IMR-90 (cell line): ENCODE measurements at regions not wholly inside any gene's neighbourhood (a gene's known extent, or its start where the extent isn't known, plus 50 kb on each side); places are given as distances from the start of the nearest gene placed in this dataset.
"Not testable (repeated sequence)": the region's sequence is repeated elsewhere in the genome, so short reads cannot be mapped to it uniquely, and the experiment has no call there.

Experiments
- ATAC-seq: fragments of 200-7000 bp; cut with Tn5 transposase; 2 replicates; pipeline ENCODE4 v1.9.1; 2020; ENCODE audit warnings: low read depth, mild to moderate bottlenecking, moderate library complexity
- BruUV-seq: library from RNA; stranded (reverse); fragments of 400-500 nt; replicated peaks from 2 replicates; lab custom pipeline; 2021; lab: Mats Ljungman, UMichigan
- CTCF ChIA-PET: fragments of 300-600 bp; formaldehyde crosslinking; extraction: SDS; loops from one replicate; lab custom pipeline; 2021; ENCODE audit warnings: antibody characterized with exemption; lab: Yijun Ruan, JAX
- POLR2A ChIA-PET: fragments of 300-600 bp; sonication (Branson Sonifier 250); formaldehyde crosslinking; loops from one replicate; lab custom pipeline; 2022; ENCODE audit warnings: antibody characterized with exemption; ENCODE audit not compliant: unreplicated experiment; lab: Charles Lee
- DNase-seq: peaks from one replicate; pipeline ENCODE4 v3.0.0; 2013
- H2AFZ ChIP-seq: replicated peaks from 2 replicates; pipeline ENCODE3; 2013; ENCODE audit warnings: low read length, mild to moderate bottlenecking; ENCODE audit not compliant: poor library complexity
- H2AK5ac ChIP-seq: 2 replicates; pipeline ENCODE4 v1.6.1; 2013; ENCODE audit warnings: low read depth, low read length, inconsistent platforms
- H2AK9ac ChIP-seq: replicated peaks from 2 replicates; pipeline ENCODE3; 2013; ENCODE audit warnings: mild to moderate bottlenecking, low read depth, low read length, moderate library complexity; ENCODE audit not compliant: poor library complexity
- H2BK120ac ChIP-seq: 2 replicates; pipeline ENCODE4 v1.6.1; 2013; ENCODE audit warnings: low read depth, low read length, inconsistent platforms
- H2BK15ac ChIP-seq: 3 replicates; pipeline ENCODE4 v1.6.1; 2013; ENCODE audit warnings: low read depth, low read length, inconsistent platforms
- H2BK20ac ChIP-seq: 2 replicates; pipeline ENCODE4 v1.6.1; 2013; ENCODE audit warnings: low read depth, mild to moderate bottlenecking, inconsistent platforms, low read length, moderate library complexity
- H2BK5ac ChIP-seq: 2 replicates; pipeline ENCODE4 v1.6.1; 2013; ENCODE audit warnings: mild to moderate bottlenecking, low read depth, low read length, inconsistent platforms; ENCODE audit not compliant: poor library complexity, severe bottlenecking
- H3K14ac ChIP-seq: replicated peaks from 2 replicates; pipeline ENCODE4 v1.6.1; 2013; ENCODE audit warnings: low read depth, low read length, inconsistent platforms
- H3K18ac ChIP-seq: 2 replicates; pipeline ENCODE4 v1.6.1; 2013; ENCODE audit warnings: low read depth, low read length, control low read depth
- H3K23ac ChIP-seq: 2 replicates; pipeline ENCODE4 v1.6.1; 2013; ENCODE audit warnings: low read depth, low read length, inconsistent platforms
- H3K27ac ChIP-seq: 2 replicates; pipeline ENCODE4 v1.5.1; 2013; ENCODE audit warnings: mild to moderate bottlenecking, control low read depth, low read length; ENCODE audit not compliant: insufficient read depth
- H3K27me3 ChIP-seq: 2 replicates; pipeline ENCODE4 v1.6.1; 2013; ENCODE audit warnings: low read length; ENCODE audit not compliant: control insufficient read depth, insufficient read depth
- H3K36me3 ChIP-seq: 2 replicates; pipeline ENCODE4 v1.6.1; 2013; ENCODE audit warnings: low read length, mixed read lengths; ENCODE audit not compliant: control insufficient read depth, insufficient read depth
- H3K4ac ChIP-seq: 2 replicates; pipeline ENCODE4 v1.6.1; 2013; ENCODE audit warnings: low read depth, low read length, inconsistent platforms
- H3K4me1 ChIP-seq: 2 replicates; pipeline ENCODE4 v1.6.1; 2013; ENCODE audit warnings: low read length, mixed read lengths; ENCODE audit not compliant: control insufficient read depth, insufficient read depth
- H3K4me2 ChIP-seq: 2 replicates; pipeline ENCODE4 v1.6.1; 2013; ENCODE audit warnings: low read depth, mild to moderate bottlenecking, control low read depth, low read length, moderate library complexity
- H3K4me3 ChIP-seq: 2 replicates; pipeline ENCODE4 v1.5.1; 2013; ENCODE audit warnings: low read depth, mild to moderate bottlenecking, control low read depth, low read length, moderate library complexity; ENCODE audit not compliant: insufficient read depth
- H3K56ac ChIP-seq: 2 replicates; pipeline ENCODE4 v1.6.1; 2013; ENCODE audit warnings: low read length, inconsistent platforms; ENCODE audit not compliant: insufficient read depth; ENCODE audit errors: extremely low read depth
- H3K79me1 ChIP-seq, 2 experiments: 2 replicates each; pipeline ENCODE4 v1.6.1; 2013; ENCODE audit warnings: low read length in 2 of 2, inconsistent platforms in 1 of 2, low read depth in 1 of 2
- H3K9ac ChIP-seq: 2 replicates; pipeline ENCODE4 v1.6.1; 2013; ENCODE audit warnings: low read depth, low read length, control low read depth
- H3K9me1 ChIP-seq: 2 replicates; pipeline ENCODE4 v1.6.1; 2013; ENCODE audit warnings: low read length, inconsistent platforms; ENCODE audit not compliant: insufficient read depth
- H3K9me3 ChIP-seq: 2 replicates; pipeline ENCODE4 v1.6.1; 2013; ENCODE audit warnings: low read length; ENCODE audit not compliant: control insufficient read depth, insufficient read depth
- H4K20me1 ChIP-seq: 2 replicates; pipeline ENCODE4 v1.6.1; 2013; ENCODE audit warnings: low read length, inconsistent platforms; ENCODE audit not compliant: insufficient read depth
- H4K5ac ChIP-seq: 2 replicates; pipeline ENCODE4 v1.6.1; 2013; ENCODE audit warnings: mild to moderate bottlenecking, low read depth, low read length, control low read depth
- H4K8ac ChIP-seq, 2 experiments: 2 replicates each; pipeline ENCODE4 v1.6.1; 2013; ENCODE audit warnings: low read depth in 2 of 2, low read length in 2 of 2, control low read depth in 1 of 2, inconsistent platforms in 1 of 2
- H4K91ac ChIP-seq: 2 replicates; pipeline ENCODE4 v1.6.1; 2013; ENCODE audit warnings: low read depth, low read length, inconsistent platforms; ENCODE audit not compliant: insufficient read depth
- WGBS, 2 experiments: methylation state at CpG; one replicate each; pipeline versions ENCODE4 v1.1.5 to v1.1.7; 2013; ENCODE audit warnings: missing lambda C conversion rate in 2 of 2; ENCODE audit not compliant: insufficient read length in 1 of 2; ENCODE audit errors: extremely low coverage in 2 of 2; 5-methylcytosine and 5-hydroxymethylcytosine counted together
- dilution Hi-C: fragments of 300-500 bp; cut with HindIII; formaldehyde crosslinking; loops from one replicate; pipeline ENCODE4 v1.14.3; 2018; ENCODE audit warnings: low sequenced_read_pairs; ENCODE audit not compliant: unreplicated experiment
- in situ Hi-C: fragments of 300-500 bp; cut with MboI; formaldehyde crosslinking; loops from 3 replicates; pipeline ENCODE4 v1.14.3; 2019; ENCODE audit warnings: low sequenced_read_pairs, inconsistent platforms, mixed read lengths
- intact Hi-C: fragments of 100-400 bp; cut with micrococcal nuclease; formaldehyde crosslinking; loops from 2 replicates; pipeline ENCODE4 v1.10.0; 2022

DNA sequence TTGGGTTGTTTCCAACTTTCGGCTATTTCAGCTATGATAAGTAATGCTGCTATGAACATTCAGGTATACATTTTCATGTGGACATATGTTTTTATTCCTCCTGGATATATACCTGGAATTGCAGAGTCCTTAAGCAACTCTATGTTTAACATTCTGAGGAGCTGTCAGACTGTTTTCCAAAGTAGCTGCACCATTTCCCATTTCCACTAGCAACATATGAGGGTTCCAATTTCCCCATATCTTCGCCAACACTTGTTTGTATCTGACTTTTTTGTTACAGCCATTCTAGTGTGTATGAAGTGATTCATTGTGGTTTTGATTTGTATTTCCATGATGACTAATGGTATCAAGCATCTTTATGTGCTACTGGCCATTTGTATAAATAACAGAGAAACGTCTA is 295.7 kb downstream of the CEP170 start:
- H3K9ac ChIP-seq, POLR2A ChIA-PET, H4K5ac ChIP-seq, H2AFZ ChIP-seq, H3K14ac ChIP-seq, H3K27ac ChIP-seq, ATAC-seq, H3K4ac ChIP-seq, H3K9me3 ChIP-seq, H3K27me3 ChIP-seq, H2BK5ac ChIP-seq, DNase-seq, H3K79me1 ChIP-seq, dilution Hi-C loops, H3K4me2 ChIP-seq, H4K91ac ChIP-seq, H2BK120ac ChIP-seq, H4K8ac ChIP-seq, H3K23ac ChIP-seq, H3K4me1 ChIP-seq, H3K56ac ChIP-seq, H2AK5ac ChIP-seq, H2BK15ac ChIP-seq, in situ Hi-C loops, H4K20me1 ChIP-seq, H2AK9ac ChIP-seq, H3K18ac ChIP-seq, H3K4me3 ChIP-seq, H3K9me1 ChIP-seq, BruUV-seq, H3K36me3 ChIP-seq, intact Hi-C loops, H2BK20ac ChIP-seq, CTCF ChIA-PET: not testable (repeated sequence)
- WGBS, 2 experiments: no CpG with 5 or more reads among the region's 3 CpGs
